Neural cell (in vitro differentiated cells): ENCODE measurements at regions not wholly inside any gene's neighbourhood (a gene's known extent, or its start where the extent isn't known, plus 50 kb on each side); places are given as distances from the start of the nearest gene placed in this dataset.

Experiments
- H2AFZ ChIP-seq: fragments of 200-600, 300-800 bp; sonication (generic), shearing (Covaris generic); 2 replicates; pipeline ENCODE4 v1.6.0; 2014; ENCODE audit warnings: low read depth, mild to moderate bottlenecking, antibody characterized with exemption, low read length, moderate library complexity
- H3F3A ChIP-seq: fragments of 200-600 bp; shearing (Covaris generic); 2 replicates; pipeline ENCODE4 v1.6.1; 2016; ENCODE audit warnings: mild to moderate bottlenecking, moderate library complexity, mixed read lengths, antibody characterized with exemption, low read length; ENCODE audit not compliant: insufficient read depth, poor library complexity, severe bottlenecking
- H3K27ac ChIP-seq: fragments of 200-600, 300-800 bp; sonication (generic), shearing (Covaris generic); 2 replicates; pipeline ENCODE4 v1.5.1; 2014; ENCODE audit warnings: mild to moderate bottlenecking, low read length, moderate library complexity
- H3K27me3 ChIP-seq: fragments of 300-800, 200-600 bp; sonication (generic), shearing (Covaris generic); 2 replicates; pipeline ENCODE4 v1.6.0; 2014; ENCODE audit warnings: mild to moderate bottlenecking, low read depth, low read length, moderate library complexity; ENCODE audit not compliant: insufficient read depth
- H3K36me3 ChIP-seq: fragments of 300-800, 200-600 bp; sonication (generic), shearing (Covaris generic); 2 replicates; pipeline ENCODE4 v1.5.1; 2014; ENCODE audit warnings: mild to moderate bottlenecking, antibody characterized with exemption, low read length, moderate library complexity; ENCODE audit not compliant: insufficient read depth
- H3K4me2 ChIP-seq: fragments of 300-800, 200-600 bp; sonication (generic), shearing (Covaris generic); 2 replicates; pipeline ENCODE4 v1.6.0; 2014; ENCODE audit warnings: mild to moderate bottlenecking, low read length
- H3K4me3 ChIP-seq: fragments of 300-800, 200-600 bp; sonication (generic), shearing (Covaris generic); 2 replicates; pipeline ENCODE4 v1.5.1; 2014; ENCODE audit warnings: mild to moderate bottlenecking, low read length, moderate library complexity
- H3K79me2 ChIP-seq: fragments of 200-600 bp; shearing (Covaris generic); replicated peaks from 2 replicates; pipeline ENCODE4 v1.6.0; 2014; ENCODE audit warnings: mild to moderate bottlenecking, low read length, moderate library complexity; ENCODE audit not compliant: insufficient read depth
- H3K9ac ChIP-seq: fragments of 300-800, 200-600 bp; sonication (generic), shearing (Covaris generic); 2 replicates; pipeline ENCODE4 v1.6.1; 2016; ENCODE audit warnings: mild to moderate bottlenecking, low read length, mixed read lengths
- H3K9me2 ChIP-seq: fragments of 200-600 bp; shearing (Covaris generic); 2 replicates; pipeline ENCODE4 v1.6.1; 2016; ENCODE audit warnings: mild to moderate bottlenecking, low read length, mixed read lengths; ENCODE audit not compliant: insufficient read depth
- H3K9me3 ChIP-seq: fragments of 200-600, 300-800 bp; sonication (generic), shearing (Covaris generic); 2 replicates; pipeline ENCODE4 v1.6.1; 2016; ENCODE audit warnings: mild to moderate bottlenecking, mixed run types, low read length, moderate library complexity, mixed read lengths
- H4K20me1 ChIP-seq: fragments of 200-600 bp; shearing (Covaris generic); 2 replicates; pipeline ENCODE4 v1.6.1; 2016; ENCODE audit warnings: mild to moderate bottlenecking, mixed run types; ENCODE audit not compliant: insufficient read depth
- EP300 ChIP-seq: fragments of 450-650 bp; conservative IDR thresholded peaks from 2 replicates; pipeline ENCODE4 v1.6.1; 2014; ENCODE audit warnings: antibody characterized with exemption, mild to moderate bottlenecking, moderate library complexity; ENCODE audit not compliant: poor library complexity, severe bottlenecking
- EZH2 ChIP-seq: fragments of 200-600, 300-800 bp; shearing (Covaris generic), sonication (generic); IDR thresholded peaks from 2 replicates; pipeline ENCODE4 v1.6.1; 2014; ENCODE audit warnings: antibody characterized with exemption, low read length, borderline replicate concordance, mild to moderate bottlenecking; ENCODE audit not compliant: insufficient read depth, poor library complexity, severe bottlenecking
- MXI1 ChIP-seq: fragments of 450-650 bp; conservative IDR thresholded peaks from 2 replicates; pipeline ENCODE4 v1.6.1; 2014; ENCODE audit warnings: antibody characterized with exemption, mild to moderate bottlenecking; ENCODE audit not compliant: poor library complexity, severe bottlenecking
- POLR2AphosphoS5 ChIP-seq: IDR thresholded peaks from 2 replicates; pipeline ENCODE4 v1.6.1; 2012
- RAD21 ChIP-seq: fragments of 450-650 bp; conservative IDR thresholded peaks from 2 replicates; pipeline ENCODE4 v1.6.1; 2014; ENCODE audit warnings: antibody characterized with exemption, mild to moderate bottlenecking, moderate library complexity
- SMC3 ChIP-seq: fragments of 450-650 bp; conservative IDR thresholded peaks from 2 replicates; pipeline ENCODE4 v1.6.1; 2014; ENCODE audit warnings: antibody characterized with exemption, mild to moderate bottlenecking, moderate library complexity; ENCODE audit not compliant: poor library complexity
- TAF1 ChIP-seq: IDR thresholded peaks from 2 replicates; pipeline ENCODE4 v1.6.1; 2012; ENCODE audit warnings: low read depth
- TF ChIP-seq, protein P1 (sequence below): fragments of 450-650 bp; IDR thresholded peaks from 2 replicates; pipeline ENCODE4 v1.5.1; 2014; ENCODE audit warnings: antibody characterized with exemption, mild to moderate bottlenecking, moderate library complexity; ENCODE audit not compliant: poor library complexity, severe bottlenecking
- TF ChIP-seq, protein P2 (sequence below): IDR thresholded peaks from 2 replicates; pipeline ENCODE4 v1.6.1; 2012; ENCODE audit warnings: borderline replicate concordance

DNA sequence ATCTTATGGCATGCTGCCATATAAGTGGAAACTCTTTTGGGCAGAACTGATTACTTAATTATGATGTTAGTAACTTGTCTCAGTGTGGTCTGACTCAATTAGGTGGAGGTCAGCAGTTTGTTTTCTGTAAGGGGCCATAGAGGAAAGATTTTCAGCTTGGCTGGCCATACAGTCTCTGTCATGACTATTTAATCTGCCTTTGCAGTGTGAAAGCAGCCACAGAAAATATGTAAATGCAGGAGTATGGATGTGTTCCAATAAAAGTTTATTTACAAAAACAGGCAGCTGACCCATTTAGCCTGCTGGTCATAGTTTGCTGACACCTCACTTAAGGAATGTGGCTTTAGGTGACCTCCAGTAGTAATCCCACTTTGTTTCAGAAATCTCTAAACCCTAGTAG is 700.7 kb downstream of the EPM2A start:
- Histone ChIP-seq H2AFZ (no peak overlapping the region), H3K27ac (no peak overlapping the region), H3K36me3 (no peaks in the 10 kb centered on the region), H3K4me3 (no peak overlapping the region), H3K79me2 (no peaks in the 10 kb centered on the region), H3K4me2 (no peak overlapping the region), H3K9ac (no peak overlapping the region), H3F3A (no peaks in the 10 kb centered on the region), H3K27me3 (no peaks in the 10 kb centered on the region), H3K9me2 (no peaks in the 10 kb centered on the region), H4K20me1 (no peaks in the 10 kb centered on the region), H3K9me3 (no peaks in the 10 kb centered on the region)
- TF ChIP-seq RAD21 (no peak), SMC3 (no peak), EZH2 (no peak), POLR2AphosphoS5 (no peak), MXI1 (no peak), TAF1 (no peak), EP300 (no peak)
- TF ChIP-seq, protein P1, sequence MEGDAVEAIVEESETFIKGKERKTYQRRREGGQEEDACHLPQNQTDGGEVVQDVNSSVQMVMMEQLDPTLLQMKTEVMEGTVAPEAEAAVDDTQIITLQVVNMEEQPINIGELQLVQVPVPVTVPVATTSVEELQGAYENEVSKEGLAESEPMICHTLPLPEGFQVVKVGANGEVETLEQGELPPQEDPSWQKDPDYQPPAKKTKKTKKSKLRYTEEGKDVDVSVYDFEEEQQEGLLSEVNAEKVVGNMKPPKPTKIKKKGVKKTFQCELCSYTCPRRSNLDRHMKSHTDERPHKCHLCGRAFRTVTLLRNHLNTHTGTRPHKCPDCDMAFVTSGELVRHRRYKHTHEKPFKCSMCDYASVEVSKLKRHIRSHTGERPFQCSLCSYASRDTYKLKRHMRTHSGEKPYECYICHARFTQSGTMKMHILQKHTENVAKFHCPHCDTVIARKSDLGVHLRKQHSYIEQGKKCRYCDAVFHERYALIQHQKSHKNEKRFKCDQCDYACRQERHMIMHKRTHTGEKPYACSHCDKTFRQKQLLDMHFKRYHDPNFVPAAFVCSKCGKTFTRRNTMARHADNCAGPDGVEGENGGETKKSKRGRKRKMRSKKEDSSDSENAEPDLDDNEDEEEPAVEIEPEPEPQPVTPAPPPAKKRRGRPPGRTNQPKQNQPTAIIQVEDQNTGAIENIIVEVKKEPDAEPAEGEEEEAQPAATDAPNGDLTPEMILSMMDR: no peak
- TF ChIP-seq, protein P2, sequence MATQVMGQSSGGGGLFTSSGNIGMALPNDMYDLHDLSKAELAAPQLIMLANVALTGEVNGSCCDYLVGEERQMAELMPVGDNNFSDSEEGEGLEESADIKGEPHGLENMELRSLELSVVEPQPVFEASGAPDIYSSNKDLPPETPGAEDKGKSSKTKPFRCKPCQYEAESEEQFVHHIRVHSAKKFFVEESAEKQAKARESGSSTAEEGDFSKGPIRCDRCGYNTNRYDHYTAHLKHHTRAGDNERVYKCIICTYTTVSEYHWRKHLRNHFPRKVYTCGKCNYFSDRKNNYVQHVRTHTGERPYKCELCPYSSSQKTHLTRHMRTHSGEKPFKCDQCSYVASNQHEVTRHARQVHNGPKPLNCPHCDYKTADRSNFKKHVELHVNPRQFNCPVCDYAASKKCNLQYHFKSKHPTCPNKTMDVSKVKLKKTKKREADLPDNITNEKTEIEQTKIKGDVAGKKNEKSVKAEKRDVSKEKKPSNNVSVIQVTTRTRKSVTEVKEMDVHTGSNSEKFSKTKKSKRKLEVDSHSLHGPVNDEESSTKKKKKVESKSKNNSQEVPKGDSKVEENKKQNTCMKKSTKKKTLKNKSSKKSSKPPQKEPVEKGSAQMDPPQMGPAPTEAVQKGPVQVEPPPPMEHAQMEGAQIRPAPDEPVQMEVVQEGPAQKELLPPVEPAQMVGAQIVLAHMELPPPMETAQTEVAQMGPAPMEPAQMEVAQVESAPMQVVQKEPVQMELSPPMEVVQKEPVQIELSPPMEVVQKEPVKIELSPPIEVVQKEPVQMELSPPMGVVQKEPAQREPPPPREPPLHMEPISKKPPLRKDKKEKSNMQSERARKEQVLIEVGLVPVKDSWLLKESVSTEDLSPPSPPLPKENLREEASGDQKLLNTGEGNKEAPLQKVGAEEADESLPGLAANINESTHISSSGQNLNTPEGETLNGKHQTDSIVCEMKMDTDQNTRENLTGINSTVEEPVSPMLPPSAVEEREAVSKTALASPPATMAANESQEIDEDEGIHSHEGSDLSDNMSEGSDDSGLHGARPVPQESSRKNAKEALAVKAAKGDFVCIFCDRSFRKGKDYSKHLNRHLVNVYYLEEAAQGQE: no peak

DNA sequence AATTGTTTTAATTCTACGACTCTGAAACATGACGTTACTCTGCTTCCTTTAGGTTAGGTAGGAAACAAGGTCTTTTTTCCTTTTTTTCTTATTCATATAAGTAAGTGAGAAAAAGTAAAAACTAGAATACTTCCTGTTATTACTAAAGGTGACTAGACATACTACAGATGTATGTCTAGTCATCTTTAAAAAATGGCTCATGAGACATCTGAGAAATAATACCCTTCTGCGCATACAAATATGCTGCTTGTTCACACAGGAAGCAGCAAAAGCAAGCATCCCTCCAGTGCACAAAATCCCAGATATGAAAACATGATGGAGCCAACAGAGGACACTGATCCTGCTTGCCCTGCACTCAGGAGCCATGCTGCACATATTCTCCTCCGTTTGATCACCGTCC is 699.1 kb downstream of the EPM2A start:
- H3K4me3 ChIP-seq: no peak overlapping the region
- TF ChIP-seq POLR2AphosphoS5: no peak
- no peak for TF ChIP-seq TAF1
- no peak for TF ChIP-seq EP300
- TF ChIP-seq, protein P2: no peak
- no peak for TF ChIP-seq SMC3
- no peak for TF ChIP-seq RAD21
- TF ChIP-seq, protein P1: no peak
- no peak for TF ChIP-seq MXI1
- TF ChIP-seq EZH2: no peak
- no peak overlapping the region for H3K4me2 ChIP-seq
- H2AFZ ChIP-seq: no peak overlapping the region
- H3K9ac ChIP-seq: no peak overlapping the region
- no peaks in the 10 kb centered on the region for H3F3A ChIP-seq
- no peaks in the 10 kb centered on the region for H3K36me3 ChIP-seq
- H3K9me3 ChIP-seq: no peaks in the 10 kb centered on the region
- no peak overlapping the region for H3K27ac ChIP-seq
- H3K79me2 ChIP-seq: no peaks in the 10 kb centered on the region
- no peaks in the 10 kb centered on the region for H3K9me2 ChIP-seq
- H3K27me3 ChIP-seq: no peaks in the 10 kb centered on the region
- H4K20me1 ChIP-seq: no peaks in the 10 kb centered on the region
